COLO668 (cell line): ENCODE measurements at regions not wholly inside any gene's neighbourhood (a gene's known extent, or its start where the extent isn't known, plus 50 kb on each side); places are given as distances from the start of the nearest gene placed in this dataset.

Source experiments
- DNase-seq: peaks from one replicate; lab custom pipeline; 2025; ENCODE audit not compliant: unreplicated experiment; lab: John Stamatoyannopoulos, UW

- DNase-seq, result no peak
Measured at GRCh38 chr1:79839882-79840281, 833.4 kb upstream of the ADGRL4 start.

DNA sequence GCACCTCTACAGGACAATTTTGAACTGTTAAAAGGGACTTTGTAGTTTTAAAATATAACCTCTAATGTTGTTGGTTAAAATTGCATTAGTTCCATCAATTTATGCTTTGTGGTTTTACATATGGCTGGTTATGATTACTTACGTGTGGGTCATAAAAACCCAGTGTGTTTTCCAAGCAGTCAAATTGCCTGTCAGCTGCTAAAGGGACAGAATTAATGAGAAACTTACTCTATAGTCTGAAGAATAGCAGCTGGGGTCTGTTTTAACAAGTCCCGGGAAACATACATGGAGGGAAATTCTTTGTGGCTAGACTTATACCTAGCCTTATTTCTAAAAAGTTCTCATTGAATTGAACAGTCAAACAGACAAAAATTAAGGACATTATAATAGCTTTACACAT lies 820.9 kb upstream of the ADGRL4 start:
- DNase-seq, result no peak

GRCh38 chr1:79825551-79825950 lies 819.0 kb upstream of the ADGRL4 start:
- no peak for DNase-seq

GRCh38 chr1:79822053-79822452 lies 815.5 kb upstream of the ADGRL4 start:
- DNase-seq, result no peak

DNA sequence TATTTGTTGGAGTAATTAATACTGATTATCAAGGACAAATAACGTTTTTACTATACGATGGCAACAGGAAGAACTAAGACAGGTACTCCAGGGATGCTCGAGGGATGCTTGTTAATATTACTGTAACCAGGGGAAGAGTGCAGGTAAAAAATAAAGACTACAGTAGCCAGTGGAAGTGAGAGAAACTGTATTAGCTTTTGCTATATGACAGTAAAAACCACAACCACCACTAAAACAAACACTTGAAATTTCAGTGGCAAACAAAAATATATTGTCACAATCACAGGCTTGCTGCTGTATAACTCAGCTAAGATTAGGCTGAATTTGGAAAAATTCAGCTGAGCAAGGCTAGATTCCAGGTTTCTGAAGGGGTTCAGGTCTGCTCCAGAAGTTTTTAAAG lies 812.6 kb upstream of the ADGRL4 start:
- no peak for DNase-seq

GRCh38 chr1:79817031-79817560 lies 810.6 kb upstream of the ADGRL4 start:
- no peak for DNase-seq

GRCh38 chr1:79815115-79815514 lies 808.6 kb upstream of the ADGRL4 start:
- no peak for DNase-seq

DNA sequence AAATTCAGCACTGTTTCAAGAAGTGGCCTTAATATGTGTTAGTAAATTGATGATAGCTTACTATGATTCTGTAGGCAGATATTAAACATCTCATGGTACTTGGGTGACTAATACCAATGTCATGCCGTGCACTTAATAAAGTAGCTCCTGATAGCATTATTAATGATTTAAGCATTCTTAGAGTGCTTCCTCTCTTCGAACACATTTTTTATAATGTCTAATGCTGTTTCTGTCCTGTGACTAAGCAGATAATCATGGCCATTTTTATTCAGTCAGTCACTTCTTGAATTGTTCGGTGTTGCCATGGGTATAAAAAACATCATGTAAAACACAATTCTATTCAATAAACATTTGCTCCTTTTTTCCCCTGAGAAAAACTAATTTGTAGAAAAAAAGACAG lies 804.6 kb upstream of the ADGRL4 start:
- DNase-seq, result no peak

GRCh38 chr1:79808816-79809475 lies 802.4 kb upstream of the ADGRL4 start:
- no peak for DNase-seq

DNA sequence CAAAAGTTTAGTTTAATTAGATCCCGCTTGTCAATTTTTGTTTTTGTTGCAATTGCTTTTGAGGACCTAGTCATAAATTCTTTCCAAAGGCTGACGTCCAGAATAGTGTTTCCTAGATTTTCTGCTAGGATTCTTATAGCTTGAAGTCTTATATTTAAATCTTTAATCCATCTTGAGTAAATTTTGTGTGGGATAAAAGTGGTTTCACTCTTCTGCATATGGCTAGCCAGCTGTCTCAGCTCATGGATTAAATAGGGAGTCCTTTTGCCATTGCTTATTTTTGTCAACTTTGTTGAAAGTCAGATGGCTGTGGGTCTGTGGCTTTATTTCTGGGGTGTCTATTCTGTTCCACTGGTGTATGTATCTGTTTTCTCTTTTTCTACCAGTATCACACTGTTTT lies 801.3 kb upstream of the ADGRL4 start:
- no peak for DNase-seq

DNA sequence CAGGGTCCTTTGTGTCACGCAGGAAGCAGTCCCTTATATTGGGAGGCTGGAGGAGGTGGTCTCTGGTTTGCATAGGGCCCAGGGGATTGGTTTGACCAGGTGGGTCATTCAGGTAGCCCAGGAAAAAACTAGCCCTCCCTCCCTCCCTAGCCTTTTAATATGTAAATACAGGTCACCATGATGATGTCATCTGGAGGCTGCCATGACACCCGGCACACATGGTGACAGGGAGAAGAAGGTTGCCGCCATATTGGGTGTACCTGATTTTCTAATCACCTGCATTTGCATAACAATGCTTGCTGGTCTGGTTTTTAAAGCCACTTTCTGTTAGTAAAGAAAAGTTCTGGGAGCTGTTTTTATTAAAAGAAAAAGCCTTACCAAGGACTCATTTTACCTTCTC lies 791.0 kb upstream of the ADGRL4 start:
- DNase-seq, result no peak

DNA sequence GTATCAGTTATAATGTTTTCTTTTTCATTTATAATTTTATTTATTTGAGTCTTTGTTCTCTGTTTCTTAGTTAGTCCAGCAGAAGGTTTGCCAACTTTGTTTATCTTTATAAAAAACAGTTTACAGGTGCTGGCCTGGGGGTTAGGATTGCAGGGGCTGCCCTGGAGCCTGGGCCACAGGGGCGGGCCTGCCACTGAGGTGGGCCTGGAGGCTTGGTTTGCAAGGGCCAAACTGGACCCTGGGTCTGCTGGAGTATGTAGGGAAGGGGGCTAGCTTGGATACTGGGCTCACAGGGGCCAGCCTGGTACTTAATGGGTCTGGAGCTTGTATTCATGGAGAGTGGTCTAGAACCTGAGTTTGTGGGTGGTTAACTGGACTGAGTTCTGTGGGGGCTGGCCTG lies 789.9 kb upstream of the ADGRL4 start:
- no peak for DNase-seq

GRCh38 chr1:79792219-79792930 lies 785.8 kb upstream of the ADGRL4 start:
- DNase-seq, result no peak

- no peak for DNase-seq
Measured at GRCh38 chr1:79791488-79792218, 785.1 kb upstream of the ADGRL4 start.

DNA sequence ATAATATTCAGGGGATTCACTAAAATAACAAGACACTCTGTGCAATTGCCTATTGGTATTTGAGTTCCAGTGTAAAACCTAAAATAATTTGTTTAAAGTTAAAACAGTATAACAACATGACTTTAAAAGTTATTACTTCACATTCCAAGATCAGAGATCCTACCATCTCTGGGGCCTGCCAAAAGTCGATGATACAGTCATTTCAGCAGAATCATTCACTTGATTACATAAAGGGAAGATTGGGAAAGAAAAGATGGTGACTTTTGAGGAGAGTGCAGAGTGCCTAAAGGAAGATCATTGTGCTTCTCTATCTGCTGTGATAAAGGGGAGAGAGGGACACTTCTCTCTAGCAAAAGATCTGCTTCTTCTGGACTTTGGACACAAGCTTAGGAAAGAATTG lies 784.4 kb upstream of the ADGRL4 start:
- DNase-seq, result no peak

- DNase-seq, result no peak
Measured at GRCh38 chr1:79787631-79788030, 781.1 kb upstream of the ADGRL4 start.

- no peak for DNase-seq
Measured at GRCh38 chr1:79785964-79786363, 779.4 kb upstream of the ADGRL4 start.

DNA sequence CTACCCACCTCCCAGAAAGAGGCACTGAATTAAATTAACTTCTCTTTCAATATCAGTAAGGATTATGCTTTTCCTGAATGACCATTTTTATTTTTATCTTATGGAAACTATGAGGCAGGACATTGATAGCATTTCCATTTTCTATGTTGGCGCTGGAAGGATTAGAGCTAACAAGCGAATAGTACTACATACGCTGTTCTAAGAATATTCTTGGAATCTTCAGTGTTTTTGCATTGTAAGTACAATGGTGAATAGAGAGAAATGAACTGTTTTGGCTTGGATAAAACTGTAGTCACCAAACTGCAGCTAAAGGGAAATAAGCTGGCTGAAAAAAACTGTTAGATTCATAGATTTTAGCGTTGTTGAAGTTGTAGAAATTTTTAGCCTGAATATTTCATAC lies 779.0 kb upstream of the ADGRL4 start:
- no peak for DNase-seq

- DNase-seq, result no peak
Measured at GRCh38 chr1:79781261-79781660, 774.7 kb upstream of the ADGRL4 start.

DNA sequence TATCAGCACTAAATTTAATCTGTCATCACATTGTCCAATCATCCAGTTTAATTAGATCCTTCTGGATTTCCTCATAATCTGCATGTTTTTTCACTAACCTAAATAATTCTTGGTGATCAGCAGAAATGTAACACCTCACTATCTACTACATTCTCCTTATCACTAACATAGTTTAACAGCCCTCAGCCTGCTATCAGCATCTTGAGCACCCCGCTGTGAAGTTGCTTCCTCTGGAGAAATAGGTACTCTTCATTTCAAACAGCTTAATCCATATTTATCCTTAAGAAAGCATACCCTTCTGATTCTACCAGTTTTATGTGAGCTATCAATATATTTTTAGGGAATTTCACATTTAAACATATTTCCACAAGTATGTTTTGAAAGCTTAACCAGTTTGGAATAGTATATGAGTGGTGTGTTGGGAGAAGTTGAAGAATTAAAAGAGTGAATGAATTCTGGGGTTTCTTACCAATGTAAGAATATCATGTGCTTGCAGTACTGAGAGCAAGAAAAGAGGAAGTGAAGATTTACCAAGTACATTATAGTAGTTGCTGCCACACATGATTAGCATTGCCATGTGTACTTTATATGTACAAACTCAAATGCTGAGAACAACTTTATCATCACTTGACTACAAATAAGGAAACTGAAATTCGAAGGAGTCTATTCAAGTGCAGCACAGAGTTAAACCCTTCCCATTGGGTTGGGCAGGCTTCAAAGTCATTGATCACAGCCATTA lies 771.1 kb upstream of the ADGRL4 start:
- DNase-seq, result no peak

DNA sequence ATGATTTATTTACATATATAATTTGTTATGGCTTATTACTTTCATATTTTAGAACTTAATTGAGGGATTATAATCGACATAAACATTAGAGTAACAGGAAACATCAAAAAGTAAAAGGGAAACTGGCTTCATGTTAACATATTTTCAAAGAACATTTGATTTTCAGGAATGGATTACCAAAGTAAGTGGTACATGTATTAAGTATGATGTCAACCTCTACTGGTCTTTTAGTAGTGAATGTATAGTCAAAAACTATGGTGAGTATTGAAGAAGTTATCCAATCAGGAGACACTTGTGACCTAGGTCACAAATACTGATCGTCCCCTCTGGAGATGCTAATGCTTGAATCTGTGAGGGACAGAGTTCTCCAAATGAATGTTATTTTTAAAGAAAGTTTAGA lies 768.9 kb upstream of the ADGRL4 start:
- no peak for DNase-seq
